SK-N-SH (cell line): ENCODE measurements at regions not wholly inside any gene's neighbourhood (a gene's known extent, or its start where the extent isn't known, plus 50 kb on each side); places are given as distances from the start of the nearest gene placed in this dataset.

Experiments
- CTCF ChIP-seq: fragments of 200-600 bp; sonication (generic); IDR thresholded peaks from 2 replicates; pipeline ENCODE4 v1.6.1; 2017; ENCODE audit warnings: antibody characterized with exemption, mild to moderate bottlenecking, moderate library complexity
- POLR2AphosphoS5 ChIP-seq: IDR thresholded peaks from 2 replicates; pipeline ENCODE4 v1.6.1; 2012; ENCODE audit warnings: low read depth, low read length
- TAF1 ChIP-seq: IDR thresholded peaks from 2 replicates; pipeline ENCODE4 v1.6.1; 2012; ENCODE audit warnings: low read depth, mild to moderate bottlenecking, low read length, moderate library complexity, borderline replicate concordance
- YY1 ChIP-seq: IDR thresholded peaks from 2 replicates; pipeline ENCODE4 v1.4.0; 2012; ENCODE audit warnings: low read depth, mild to moderate bottlenecking

GRCh38 chr1:55554611-55555010 is 339.4 kb upstream of the USP24 start:
- TF ChIP-seq POLR2AphosphoS5 = no peak
- TF ChIP-seq TAF1 = no peak
- TF ChIP-seq YY1 = no peak
- no peak for TF ChIP-seq CTCF
